BE2C (cell line): ENCODE measurements at regions not wholly inside any gene's neighbourhood (a gene's known extent, or its start where the extent isn't known, plus 50 kb on each side); places are given as distances from the start of the nearest gene placed in this dataset.

ENCODE experiments used
- DNase-seq: peaks from one replicate; pipeline ENCODE4 v3.0.0-alpha.2; 2020
- H3K27me3 ChIP-seq: fragments of 250-450 bp; sonication (Bioruptor Pico); 2 replicates; pipeline ENCODE4 v1.5.1; 2020; ENCODE audit warnings: mild to moderate bottlenecking
- H3K36me3 ChIP-seq: fragments of 250-450 bp; sonication (Bioruptor Pico); 2 replicates; pipeline ENCODE4 v1.5.1; 2020; ENCODE audit warnings: mild to moderate bottlenecking
- H3K4me1 ChIP-seq: fragments of 250-450 bp; sonication (Bioruptor Pico); 2 replicates; pipeline ENCODE4 v1.5.1; 2020
- H3K4me3 ChIP-seq: 2 replicates; pipeline ENCODE4 v1.5.1; 2011; ENCODE audit warnings: low read depth, low read length
- H3K9me3 ChIP-seq: fragments of 250-450 bp; sonication (Bioruptor Pico); 2 replicates; pipeline ENCODE4 v1.5.1; 2020
- TF ChIP-seq, protein P1 (sequence below): IDR thresholded peaks from 2 replicates; pipeline ENCODE4 v1.5.1; 2012; ENCODE audit warnings: mild to moderate bottlenecking, low read depth, low read length

DNA sequence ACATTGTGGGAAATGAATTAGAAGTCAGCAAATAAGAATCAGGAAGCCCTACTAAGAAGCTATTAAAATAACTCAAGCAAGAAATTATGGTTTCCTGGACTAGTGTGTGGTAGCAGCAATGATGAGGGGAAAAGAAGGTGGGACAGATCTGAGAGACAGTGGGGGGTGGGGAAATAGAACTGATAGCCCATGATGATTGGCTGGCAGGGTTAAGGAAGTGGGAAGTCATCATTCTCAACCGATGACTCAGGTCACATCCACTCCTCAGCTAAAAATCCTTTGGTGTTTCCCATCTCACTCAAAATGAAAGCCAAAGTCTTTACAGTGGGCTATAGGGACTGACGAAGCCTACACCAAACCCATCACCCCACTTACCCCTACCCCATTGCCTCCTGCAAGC, 153.9 kb upstream of the ARHGEF26 start:
- TF ChIP-seq, protein P1, sequence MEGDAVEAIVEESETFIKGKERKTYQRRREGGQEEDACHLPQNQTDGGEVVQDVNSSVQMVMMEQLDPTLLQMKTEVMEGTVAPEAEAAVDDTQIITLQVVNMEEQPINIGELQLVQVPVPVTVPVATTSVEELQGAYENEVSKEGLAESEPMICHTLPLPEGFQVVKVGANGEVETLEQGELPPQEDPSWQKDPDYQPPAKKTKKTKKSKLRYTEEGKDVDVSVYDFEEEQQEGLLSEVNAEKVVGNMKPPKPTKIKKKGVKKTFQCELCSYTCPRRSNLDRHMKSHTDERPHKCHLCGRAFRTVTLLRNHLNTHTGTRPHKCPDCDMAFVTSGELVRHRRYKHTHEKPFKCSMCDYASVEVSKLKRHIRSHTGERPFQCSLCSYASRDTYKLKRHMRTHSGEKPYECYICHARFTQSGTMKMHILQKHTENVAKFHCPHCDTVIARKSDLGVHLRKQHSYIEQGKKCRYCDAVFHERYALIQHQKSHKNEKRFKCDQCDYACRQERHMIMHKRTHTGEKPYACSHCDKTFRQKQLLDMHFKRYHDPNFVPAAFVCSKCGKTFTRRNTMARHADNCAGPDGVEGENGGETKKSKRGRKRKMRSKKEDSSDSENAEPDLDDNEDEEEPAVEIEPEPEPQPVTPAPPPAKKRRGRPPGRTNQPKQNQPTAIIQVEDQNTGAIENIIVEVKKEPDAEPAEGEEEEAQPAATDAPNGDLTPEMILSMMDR, result no peak
- DNase-seq, result no peak
- no peak overlapping the region for H3K4me3 ChIP-seq
- no peaks in the 10 kb centered on the region for H3K27me3 ChIP-seq
- no peaks in the 10 kb centered on the region for H3K9me3 ChIP-seq
- no peaks in the 10 kb centered on the region for H3K36me3 ChIP-seq
- H3K4me1 ChIP-seq, result no peaks in the 10 kb centered on the region

DNA sequence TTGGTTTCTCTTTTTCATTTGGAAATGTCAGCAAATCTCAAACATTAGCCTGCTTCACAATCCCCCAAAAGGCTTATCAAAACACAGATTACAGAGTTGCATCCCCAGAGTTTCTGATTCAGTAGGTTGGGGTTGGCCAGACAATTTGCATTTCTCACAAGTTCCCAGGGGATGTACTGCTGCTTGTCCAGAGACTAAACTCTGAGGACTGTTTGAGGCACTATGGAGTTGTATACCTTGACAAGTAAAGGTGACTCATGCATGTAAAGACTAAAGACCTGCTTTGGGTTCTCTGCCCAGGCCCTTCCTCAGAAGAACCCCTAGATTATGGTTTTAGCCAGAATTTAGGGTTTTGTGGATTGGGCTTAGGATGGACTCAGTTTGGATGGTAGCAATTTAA, 151.1 kb upstream of the ARHGEF26 start:
- TF ChIP-seq, protein P1, result no peak
- no peaks in the 10 kb centered on the region for H3K36me3 ChIP-seq
- no peaks in the 10 kb centered on the region for H3K27me3 ChIP-seq
- no peak overlapping the region for H3K4me3 ChIP-seq
- no peaks in the 10 kb centered on the region for H3K9me3 ChIP-seq
- H3K4me1 ChIP-seq, result no peaks in the 10 kb centered on the region
- no peak for DNase-seq

DNA sequence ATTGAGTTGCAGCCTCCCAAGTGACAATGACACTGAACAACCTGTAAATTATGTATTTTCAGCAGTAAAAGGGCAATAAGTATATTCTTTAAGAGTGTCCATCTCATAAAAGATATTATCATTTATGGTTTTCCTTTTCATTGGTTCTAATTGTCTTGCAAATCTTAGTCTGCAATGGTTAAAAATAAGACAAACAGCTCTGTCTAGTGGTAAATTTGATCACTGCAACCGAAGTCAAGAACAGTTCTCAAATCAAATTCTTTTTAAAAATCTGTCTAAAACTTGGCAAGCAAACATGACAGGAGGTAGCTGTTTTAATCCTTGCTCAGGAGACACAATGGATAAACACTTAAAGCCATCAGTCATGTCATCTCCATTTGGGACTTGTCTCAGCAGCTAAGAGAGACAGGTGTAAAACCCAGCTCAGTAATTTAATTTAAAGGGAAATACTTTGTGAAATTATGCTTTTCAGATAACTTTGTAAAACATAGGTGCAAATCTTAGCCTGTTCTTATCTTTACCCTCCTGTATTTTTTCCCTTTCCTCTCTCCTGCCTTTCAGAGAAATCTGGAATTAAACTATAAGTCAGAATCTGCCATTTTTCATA, 150.3 kb upstream of the ARHGEF26 start:
- DNase-seq, result no peak

DNA sequence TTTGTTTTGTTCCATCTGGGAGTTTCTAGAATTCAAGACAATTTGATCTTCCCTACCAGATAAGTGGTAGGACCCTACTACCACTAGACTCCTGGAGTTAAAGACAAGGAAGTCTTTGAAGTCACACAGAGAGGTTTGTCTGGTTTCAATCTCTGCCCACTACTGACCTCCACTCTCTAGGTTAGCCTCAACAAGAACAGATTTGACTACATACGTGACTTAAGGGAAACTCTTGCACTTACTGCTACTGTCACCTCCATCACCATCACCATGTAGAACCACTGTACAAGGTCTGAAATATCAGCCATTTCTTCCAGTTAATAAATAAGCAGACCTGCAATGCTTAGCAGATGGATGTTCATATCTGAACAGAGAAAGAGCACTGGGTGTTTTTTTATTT, 148.3 kb upstream of the ARHGEF26 start:
- TF ChIP-seq, protein P1, result no peak
- DNase-seq, result no peak
- no peak overlapping the region for H3K4me3 ChIP-seq

More for the DNA sequence above, 150.3 kb upstream of the ARHGEF26 start:
- H3K36me3 ChIP-seq, result no peaks in the 10 kb centered on the region
- H3K9me3 ChIP-seq, result no peaks in the 10 kb centered on the region
- H3K27me3 ChIP-seq, result no peaks in the 10 kb centered on the region
- TF ChIP-seq, protein P1, result peak; percentile 29; the same call in 1 of the 2 replicates
- no peaks in the 10 kb centered on the region for H3K4me1 ChIP-seq
- no peak overlapping the region for H3K4me3 ChIP-seq

DNA sequence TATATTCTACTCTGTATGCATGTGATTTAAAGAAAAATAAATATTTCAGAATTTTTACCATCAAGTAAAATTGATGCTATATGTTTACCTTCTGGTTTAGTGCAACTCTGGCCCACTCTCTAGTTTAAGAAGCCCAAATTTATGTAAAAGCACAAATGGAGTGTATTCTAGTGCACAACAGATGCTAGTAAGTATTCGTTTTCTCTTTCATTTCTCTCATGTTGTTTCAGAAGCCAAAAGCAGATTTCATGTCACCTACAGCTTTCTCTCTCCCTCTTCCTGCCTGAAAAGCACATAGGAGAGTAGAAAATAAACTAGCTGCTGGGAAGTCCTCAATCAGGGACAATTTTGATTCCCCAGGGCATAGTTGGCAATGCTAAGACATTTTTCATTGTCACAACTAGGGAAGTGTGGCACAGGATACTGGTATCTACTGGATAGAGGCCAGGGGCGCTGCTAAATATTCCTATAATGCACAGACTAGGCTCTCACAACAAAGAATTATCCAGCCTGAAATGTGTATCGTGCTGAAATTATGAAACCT, 147.4 kb upstream of the ARHGEF26 start:
- H3K4me3 ChIP-seq, result no peak overlapping the region
- H3K27me3 ChIP-seq, result no peaks in the 10 kb centered on the region
- H3K36me3 ChIP-seq, result no peaks in the 10 kb centered on the region
- H3K4me1 ChIP-seq, result no peaks in the 10 kb centered on the region
- DNase-seq, result no peak
- TF ChIP-seq, protein P1, result no peak
- H3K9me3 ChIP-seq, result no peaks in the 10 kb centered on the region

More for the DNA sequence above, 148.3 kb upstream of the ARHGEF26 start:
- Histone ChIP-seq H3K36me3 (no peaks in the 10 kb centered on the region), H3K4me1 (no peaks in the 10 kb centered on the region), H3K9me3 (no peaks in the 10 kb centered on the region), H3K27me3 (no peaks in the 10 kb centered on the region)

DNA sequence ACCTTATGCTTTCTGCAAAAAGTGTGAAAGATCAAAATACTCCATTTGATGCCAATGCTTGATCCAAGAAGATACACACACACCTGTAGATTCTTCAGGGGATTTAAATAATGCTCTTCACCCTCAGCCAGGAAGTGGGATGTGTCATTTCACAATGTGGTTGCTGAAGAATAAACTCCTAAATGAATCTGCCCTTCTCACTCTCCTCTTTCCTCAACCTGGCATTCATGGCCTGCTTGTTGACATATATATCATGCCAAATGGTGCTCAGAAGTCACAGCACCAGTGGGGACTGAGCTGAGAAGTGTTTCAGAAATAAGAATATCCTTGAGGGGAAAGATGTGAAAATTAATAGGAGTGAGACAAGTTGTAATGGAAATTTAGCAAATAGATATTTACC, 146.6 kb upstream of the ARHGEF26 start:
- no peak overlapping the region for H3K4me3 ChIP-seq
- H3K36me3 ChIP-seq, result no peaks in the 10 kb centered on the region
- H3K4me1 ChIP-seq, result no peaks in the 10 kb centered on the region
- no peak for DNase-seq
- TF ChIP-seq, protein P1, result no peak
- no peaks in the 10 kb centered on the region for H3K27me3 ChIP-seq
- H3K9me3 ChIP-seq, result no peaks in the 10 kb centered on the region
